NCI-H2227 (cell line): ENCODE measurements at regions not wholly inside any gene's neighbourhood (a gene's known extent, or its start where the extent isn't known, plus 50 kb on each side); places are given as distances from the start of the nearest gene placed in this dataset.

ENCODE experiments used
- DNase-seq: peaks from one replicate; lab custom pipeline; 2025; ENCODE audit not compliant: unreplicated experiment; lab: John Stamatoyannopoulos, UW

DNA sequence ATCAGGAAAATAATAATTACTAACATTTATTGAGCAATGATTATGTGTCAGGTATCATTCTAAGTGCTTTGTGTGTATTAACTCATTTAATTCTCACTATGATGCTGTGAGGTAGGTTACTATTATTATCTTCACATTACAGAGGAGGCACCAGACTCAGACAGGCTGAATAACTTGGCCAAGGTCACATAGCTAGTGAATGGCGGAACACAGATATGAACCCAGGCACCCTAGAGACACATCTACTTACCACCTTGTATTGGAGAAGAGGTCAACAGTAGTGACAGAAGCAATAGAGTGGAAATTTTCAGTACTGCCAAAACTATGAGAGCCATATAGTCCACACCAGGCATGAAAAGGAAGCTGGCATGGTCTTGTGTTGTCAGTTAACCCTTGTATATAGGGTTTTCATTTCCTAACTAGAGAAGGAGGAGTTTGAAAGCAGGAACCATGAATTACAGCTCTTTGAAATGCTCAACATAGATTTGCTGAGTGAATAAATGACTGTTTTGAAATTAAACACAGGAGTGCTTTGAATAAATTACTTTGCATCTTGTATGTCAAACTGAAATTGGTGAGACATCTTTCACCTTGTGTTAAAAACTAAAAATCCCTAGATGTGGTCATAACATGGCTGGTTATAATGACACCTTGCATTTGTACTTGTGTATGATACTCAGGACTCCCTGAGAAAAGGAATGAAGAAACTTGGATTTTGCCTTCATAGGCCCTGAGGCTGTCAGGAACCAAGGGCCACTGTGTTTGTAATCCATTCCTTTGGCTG, 71.8 kb downstream of the RTL9 start:
- DNase-seq = no peak

DNA sequence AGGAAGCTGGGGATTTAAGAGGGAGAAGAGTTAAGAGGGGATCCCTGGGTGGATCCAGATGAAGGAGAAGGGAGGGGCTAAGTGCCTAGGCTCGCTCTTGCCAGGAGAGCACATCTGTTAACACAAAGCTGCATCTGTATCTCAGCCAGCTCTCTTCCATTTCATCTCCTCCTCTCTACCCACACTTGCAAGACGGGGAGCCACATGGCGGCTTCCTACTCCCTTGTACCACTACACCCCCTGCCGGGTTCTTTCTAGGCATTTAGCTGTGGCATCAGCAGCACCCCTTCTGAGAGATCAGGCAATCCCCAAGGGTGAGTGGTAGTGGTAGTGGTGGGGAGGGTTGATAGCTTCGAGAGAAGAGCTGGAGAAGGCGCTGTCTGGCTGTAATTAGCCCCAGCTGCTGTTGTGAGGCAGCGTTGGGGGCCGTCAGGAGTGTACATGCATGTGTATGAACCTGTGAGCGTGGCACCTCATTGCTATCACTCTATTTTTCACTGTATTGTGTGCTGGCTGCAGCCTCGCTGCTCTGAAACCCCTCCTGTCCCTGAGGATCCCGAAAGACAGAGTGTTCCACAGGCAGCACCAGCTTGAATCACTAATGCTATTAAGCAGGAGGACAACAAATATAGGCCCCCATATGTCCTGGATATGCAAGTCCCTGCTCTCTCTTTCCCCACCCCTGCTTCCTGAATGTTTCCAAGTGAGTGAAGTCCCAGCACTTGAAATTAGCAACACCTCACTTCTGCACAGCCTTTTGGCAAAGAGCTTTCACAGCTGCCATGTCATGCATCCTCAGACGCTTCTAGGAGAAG, 73.7 kb downstream of the RTL9 start:
- DNase-seq = no peak

GRCh38 chrX:110432906-110433215, 74.2 kb downstream of the RTL9 start:
- DNase-seq = no peak

- DNase-seq = no peak
Measured at GRCh38 chrX:110435196-110435595, 76.5 kb downstream of the RTL9 start.

DNA sequence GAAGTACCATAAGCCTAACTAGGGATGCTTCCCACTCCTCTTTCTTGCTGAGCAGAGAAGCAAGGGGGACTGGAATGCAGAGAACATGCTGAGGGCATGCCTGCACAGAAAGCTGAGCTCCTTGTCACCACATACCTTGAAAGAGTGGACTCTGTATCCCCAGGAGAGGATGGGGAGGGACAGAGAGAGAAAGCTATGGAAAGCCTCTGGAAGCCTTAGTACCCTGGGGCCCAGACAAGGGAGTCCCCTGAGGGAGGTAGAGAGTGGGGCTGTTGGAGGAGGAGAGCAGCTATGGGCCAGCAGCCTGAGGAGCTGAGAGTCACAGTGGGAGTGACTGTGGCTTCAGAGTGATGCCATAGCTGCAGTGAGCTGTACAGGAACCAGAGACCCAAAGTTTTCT, 77.9 kb downstream of the RTL9 start:
- DNase-seq = no peak

GRCh38 chrX:110437686-110438085, 79.0 kb downstream of the RTL9 start:
- DNase-seq = no peak

DNA sequence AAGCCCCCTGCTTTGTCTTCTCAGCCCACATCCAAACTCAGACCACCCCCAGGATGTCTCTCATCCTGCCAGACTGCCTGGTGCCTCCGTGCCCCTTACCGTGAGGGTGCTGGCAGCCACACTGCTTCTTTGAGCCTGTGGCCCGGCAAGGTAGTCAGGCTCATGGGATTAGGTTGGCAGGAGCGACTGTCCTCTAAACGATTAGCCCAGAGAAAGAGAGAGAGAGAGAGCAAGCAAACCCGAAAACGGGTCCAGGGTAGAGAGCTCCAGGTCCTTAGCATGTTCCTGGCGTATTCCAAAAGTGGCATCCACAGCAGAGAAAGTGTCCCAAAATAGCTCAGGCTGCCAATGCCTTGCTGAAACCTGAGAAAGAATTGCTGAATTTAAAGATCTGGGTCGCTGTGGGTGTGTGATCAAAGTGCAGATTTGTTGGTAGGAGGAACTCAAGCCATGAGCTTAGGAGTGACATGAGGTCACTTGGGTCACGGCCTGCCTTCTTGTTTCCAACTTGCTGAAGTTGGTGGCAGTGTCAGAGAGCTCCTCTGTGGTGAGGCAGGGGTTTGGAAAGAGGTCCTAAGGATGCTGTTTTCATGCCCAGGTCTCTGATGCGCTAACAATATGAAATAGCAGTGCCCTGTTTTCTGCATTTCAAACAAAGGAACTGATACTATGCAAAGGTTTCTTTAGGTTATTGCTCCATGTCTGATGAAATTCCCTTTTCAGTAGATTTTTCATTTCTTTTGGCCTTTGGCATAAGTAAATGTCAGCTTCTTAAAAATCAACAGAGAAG, 81.6 kb downstream of the RTL9 start:
- DNase-seq = no peak

DNA sequence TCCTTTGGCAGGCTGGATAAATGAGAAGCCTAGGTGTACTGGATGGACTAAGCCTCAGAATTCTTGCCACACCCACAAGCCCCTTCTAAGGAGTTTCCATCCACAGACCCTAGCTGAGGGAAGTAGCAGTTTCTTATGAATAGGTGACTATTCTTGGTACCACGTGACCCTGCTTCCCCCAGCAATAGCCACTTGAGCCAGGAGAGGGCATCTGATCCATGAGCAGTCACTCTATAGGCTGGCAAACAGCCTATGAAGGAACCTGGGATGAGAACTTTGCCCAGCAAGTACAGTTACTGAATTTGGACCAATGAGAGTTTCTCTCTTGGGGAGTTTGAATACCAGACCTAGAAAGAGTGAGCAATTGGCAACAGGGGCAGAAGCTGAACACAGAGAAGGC, 84.0 kb downstream of the RTL9 start:
- peak; percentile 42 for DNase-seq

DNA sequence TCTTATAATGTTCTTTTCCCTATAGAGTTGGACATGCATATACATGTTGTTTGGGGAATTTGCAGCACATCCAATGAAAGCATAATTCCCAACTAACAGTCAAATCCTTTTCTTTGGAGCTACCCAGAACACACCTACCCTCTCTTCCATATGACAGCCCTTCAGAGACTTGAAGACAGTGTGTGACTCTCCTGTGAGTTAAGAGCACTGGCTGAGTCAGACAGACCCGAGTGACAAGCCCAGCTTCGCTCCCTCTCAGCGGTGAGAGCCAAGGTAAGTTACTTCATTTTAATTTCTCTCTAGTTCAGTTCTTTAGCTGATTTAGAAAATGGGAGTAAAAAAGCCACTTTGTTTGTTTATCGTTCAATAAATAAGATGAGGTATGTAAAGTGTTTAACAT, 86.3 kb downstream of the RTL9 start:
- no peak for DNase-seq

DNA sequence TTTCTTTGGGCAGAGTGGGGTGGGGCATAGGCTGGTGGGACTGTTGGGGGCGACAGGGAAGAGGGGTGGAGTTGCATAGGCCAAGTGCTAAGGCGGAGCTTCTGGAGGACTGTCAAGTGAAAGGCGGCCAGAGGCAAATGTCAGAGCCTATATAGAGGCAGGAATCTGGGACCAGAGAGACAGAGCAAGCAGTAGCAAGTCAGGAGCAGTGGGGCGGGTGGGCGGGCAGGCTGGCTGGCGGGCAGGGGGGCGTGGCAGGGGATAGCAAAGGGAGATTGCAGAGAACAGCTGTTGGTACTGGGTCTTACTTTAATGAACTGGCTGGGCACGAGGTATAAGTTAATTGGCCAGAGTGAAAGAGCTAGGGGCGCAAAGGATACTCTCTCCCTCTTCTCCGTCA, 89.8 kb downstream of the RTL9 start:
- DNase-seq = no peak

DNA sequence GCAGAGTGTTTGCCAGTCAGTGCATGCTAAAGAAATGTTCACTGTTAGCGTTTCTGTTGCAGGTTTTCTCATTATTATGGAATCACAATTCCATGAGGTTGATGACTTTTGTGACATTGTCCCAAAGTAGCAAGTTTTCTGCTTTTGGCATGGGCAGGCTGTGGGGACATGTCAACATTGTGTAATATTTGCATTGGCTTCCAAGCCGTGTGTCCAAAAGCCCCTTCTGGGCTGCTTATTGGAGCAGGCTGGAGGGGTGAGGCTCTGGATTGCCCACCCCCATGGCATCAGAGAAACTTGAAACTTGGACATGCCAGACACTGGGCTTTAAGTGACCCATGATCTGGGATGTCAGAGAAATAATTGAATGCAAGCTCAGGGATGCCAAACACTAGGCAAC, 90.7 kb downstream of the RTL9 start:
- DNase-seq = no peak

GRCh38 chrX:110450050-110450449, 91.4 kb downstream of the RTL9 start:
- peak; percentile 90 for DNase-seq

- no peak for DNase-seq
Measured at GRCh38 chrX:110454336-110454735, 95.7 kb downstream of the RTL9 start.

GRCh38 chrX:110462957-110463356, 104.3 kb downstream of the RTL9 start:
- DNase-seq = no peak

DNA sequence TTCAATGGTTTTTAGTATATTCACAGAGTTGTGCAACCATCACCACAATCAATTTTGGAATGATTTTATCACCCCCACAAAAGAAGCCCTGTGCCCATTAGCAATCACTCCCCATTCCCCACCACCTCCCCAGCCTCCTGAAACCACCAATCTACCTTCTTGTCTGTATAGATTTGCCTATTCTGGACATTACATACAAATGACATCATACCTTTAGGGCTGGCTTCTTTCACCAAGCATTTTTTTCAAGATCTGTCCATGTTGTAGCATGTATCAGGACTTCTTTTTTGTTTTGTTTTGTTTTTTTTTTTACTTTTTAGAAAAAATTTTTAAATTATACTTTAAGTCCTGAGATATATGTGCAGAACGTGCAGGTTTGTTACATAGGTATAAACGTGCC, 108.1 kb downstream of the RTL9 start:
- no peak for DNase-seq

DNA sequence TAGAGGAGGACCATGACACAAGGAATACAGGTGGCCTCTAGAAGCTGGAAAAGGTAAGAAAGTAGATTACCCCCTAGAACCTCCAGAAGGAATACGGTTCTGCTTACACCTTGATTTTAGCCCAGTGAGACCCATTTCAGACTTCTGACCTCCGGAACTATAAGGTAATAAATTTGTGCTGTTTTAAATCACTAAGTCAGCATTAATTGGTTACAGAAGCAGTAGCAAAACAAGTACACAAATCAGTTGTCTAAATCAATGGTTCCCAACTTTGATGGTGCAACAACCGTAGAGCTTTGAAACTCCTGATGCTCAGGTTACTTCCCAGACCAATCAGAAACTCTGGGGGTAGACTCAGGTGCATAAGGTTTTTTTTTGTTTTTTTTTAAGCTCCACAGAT, 113.6 kb downstream of the RTL9 start:
- no peak for DNase-seq

DNA sequence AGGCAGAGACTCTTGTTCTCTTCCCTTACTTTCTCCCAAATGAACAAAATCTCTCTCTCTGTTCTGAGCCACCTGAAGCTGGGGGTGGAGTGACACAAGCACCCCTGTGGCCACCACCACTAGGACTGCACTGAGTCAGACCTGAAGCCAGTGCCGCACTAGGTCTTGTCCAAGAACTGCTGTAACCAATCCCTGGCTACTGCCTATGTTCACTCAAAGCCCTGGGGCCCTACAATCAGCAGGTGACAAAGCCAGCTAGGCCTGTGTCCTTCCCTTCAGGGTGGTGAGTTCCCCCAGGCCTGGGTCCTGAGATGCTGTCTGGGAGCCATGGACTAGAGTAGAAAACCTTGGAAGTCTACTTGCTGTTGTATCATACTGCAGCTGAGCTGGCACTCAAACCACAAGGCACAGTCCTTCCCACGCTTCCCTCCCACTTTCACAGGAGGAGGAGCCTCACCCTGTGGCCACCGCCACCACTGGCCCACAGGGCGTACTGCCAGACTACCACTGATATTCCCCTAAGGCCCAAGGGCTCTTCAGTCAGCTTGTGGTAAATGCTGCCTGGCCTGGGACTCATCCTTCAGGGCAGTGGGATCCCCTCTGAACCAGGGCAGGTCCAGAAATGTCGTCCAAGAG, 119.1 kb downstream of the RTL9 start:
- DNase-seq = no peak

GRCh38 chrX:110491846-110492620, 133.4 kb downstream of the RTL9 start:
- DNase-seq = no peak

GRCh38 chrX:110504947-110505346, 146.3 kb downstream of the RTL9 start:
- no peak for DNase-seq

DNA sequence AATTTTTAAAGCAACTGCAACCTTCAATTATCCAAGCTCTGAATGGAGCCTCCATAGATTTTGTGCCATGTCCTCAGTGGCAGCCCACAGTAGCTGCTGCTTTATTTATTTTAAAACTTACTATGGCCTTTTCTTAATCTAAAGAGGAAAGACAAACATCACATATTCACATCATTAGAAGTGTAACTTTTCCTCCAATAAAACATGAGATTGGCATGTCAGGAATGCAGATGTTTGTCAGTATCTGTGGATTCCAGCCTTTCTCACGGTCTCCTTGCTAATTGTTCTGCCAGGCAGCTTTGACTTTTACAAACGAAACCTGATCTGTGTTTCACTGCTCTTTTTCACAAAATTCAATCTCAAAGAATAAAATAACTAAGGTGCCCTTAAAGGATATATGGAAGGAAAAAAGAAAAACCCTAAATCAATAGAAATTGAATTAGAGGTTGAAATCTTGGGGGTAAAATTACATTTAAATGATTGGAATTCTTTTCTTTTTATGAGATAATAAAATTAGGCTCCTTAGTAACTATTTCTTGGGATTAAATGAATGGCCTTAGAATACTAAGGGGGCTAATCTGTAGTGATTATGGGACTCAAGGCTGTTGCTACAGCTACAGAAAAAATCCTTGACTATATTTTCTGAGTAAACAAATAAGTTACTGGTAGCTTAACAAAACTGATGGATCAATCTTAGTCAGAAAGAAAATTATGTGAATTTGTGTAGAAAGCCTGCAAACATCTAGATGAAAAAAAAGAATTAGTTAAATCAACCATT, 151.3 kb downstream of the RTL9 start:
- DNase-seq = no peak
